GM19372 (cell line): ENCODE measurements at regions not wholly inside any gene's neighbourhood (a gene's known extent, or its start where the extent isn't known, plus 50 kb on each side); places are given as distances from the start of the nearest gene placed in this dataset.

ENCODE experiments used
- ATAC-seq: cut with Tn5 transposase; IDR thresholded peaks from one replicate; pipeline ENCODE4 v1.9.1; 2021; ENCODE audit warnings: mild to moderate bottlenecking, low read depth, moderate library complexity; ENCODE audit not compliant: unreplicated experiment

GRCh38 chr14:55921511-55921910 lies 196.7 kb upstream of the PELI2 start:
- no peak for ATAC-seq

GRCh38 chr14:55926007-55926406 lies 192.2 kb upstream of the PELI2 start:
- ATAC-seq = no peak

- ATAC-seq = no peak
These were observed 191.2 kb upstream of the PELI2 start for GRCh38 chr14:55927028-55927427.

DNA sequence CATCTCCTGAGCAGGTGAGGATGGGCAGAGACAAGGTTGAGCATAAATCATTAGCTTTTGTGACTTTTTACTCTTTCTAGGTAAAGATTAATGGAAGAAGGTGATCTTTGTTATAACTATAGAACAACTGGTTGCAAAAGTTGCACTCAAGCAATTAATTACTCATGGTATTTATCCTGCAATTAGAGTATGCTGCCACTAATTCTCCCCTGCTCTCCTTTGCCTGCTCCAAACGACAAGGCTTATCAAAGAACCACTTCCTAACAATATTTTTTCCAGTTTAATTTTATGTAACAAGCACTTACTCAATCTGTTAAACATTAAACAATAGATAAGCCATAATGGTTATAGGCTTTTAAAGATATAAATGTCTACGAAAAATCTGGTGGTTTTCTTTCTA lies 189.9 kb upstream of the PELI2 start:
- ATAC-seq = no peak

DNA sequence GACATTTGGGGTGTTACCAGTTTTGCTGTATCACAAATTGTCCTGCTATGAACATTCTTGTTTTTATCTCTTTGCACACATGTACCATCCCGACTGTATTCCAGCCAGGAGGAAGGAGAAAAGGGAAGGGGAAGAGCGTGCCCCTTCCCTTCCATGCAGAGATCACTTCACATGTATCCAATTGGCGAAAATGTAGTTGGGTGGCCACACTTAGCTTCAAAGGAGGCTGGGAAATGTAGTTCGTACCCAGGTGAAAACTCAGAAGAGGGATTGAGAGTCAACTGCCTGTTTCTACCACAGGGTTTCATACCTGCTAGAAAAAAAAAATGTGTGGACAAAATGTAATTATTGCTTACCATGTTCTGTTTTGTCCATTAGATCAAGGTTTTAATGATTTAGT lies 189.1 kb upstream of the PELI2 start:
- no peak for ATAC-seq

DNA sequence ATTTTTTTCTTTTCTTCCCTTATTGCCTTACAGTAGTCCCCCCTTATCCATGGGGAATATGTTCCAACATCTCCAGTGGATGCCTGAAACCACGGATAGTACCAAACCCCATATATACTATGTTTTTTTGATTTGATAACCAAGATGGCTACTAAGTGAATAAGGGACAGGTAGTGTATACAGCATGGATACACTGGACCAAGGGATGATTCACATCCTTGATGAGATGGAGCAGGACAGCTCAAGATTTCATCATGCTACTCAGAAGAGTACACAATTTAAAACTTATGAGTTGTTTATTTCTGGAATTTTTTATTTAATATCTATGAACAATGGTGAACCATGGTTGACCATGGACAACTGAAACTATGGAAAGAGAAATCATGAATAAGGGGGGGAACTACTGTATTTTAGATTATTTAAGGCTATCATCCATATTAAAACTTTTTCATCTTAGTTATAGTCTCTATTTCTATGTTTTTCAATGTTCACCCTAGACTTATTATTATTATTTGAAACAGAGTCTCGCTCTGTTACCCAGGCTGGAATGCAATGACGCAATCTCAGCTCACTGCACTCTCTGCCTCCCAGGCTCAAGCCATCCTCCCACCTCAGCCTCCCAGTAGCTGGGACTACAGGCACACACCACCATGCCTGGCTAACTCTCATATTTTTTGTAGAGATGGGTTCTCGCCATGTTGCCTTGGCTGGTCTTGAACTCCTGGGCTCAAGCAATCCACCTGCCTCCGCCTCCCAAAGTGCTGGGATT lies 188.0 kb upstream of the PELI2 start:
- ATAC-seq = no peak

DNA sequence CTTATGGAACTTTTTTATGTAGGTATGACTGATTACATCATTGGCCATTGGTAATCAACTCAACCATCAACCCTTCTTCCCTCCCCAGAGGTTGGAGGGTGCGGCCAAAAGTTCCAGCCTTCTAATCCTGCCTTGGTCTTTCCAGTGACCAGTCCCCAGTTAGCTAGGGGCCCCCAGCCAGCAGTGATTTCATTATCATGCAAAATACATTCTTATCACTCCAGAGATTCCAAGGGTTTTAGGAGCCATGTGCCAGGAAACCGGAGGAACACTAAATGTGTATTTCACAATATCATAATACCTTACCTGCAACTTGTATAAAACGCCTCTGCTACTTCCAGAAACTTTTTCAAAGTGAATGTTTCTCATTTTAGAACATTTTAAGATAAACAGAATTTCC lies 181.5 kb upstream of the PELI2 start:
- no peak for ATAC-seq

- no peak for ATAC-seq
These were observed 179.9 kb upstream of the PELI2 start for GRCh38 chr14:55938249-55938791.

DNA sequence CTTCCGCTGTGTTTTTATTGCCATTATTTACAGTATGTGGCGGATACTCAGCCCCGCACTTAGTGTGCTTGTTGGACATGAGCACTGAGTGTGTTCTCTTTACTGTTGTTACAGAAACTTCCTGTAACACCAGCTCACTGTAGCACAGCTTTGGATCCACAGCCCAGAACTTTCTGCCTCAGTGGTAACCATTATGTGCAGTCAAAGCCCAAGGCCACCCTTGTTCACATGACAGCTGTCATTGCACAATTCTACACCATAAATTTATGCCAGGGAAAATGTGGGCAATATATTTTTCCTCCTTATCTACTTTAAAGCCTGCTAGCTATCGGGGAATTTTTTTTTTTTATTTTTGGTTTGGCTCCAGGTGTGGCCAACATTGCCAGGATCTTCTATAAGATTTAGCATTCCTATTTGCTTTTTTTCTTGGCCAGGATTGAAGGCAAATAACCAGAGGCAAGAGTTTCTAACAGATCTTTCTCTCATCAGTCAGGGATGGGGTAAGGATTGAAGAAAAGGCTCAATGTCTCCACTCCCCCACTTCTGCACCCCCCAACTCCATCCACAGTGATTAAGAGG lies 176.0 kb upstream of the PELI2 start:
- ATAC-seq = no peak

DNA sequence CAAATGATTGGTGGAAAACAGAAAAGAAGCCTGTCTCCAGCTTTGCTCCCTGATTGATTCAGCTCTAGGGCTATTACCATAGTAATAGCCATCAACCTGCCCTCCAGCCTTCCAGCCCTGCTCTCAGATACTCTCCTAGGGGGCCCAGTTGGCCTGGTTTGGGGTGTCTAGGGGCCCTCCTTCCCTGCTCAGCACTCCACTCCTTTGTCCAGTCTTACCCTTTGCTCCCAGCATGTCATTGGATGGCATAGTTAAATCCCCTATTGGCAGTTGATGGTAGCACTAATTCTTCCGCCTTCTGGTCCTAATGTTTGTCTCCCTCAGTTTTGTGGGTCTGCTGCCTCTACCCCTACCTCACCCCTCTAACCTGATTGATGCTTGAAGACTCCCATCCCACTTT lies 175.4 kb upstream of the PELI2 start:
- ATAC-seq = no peak

DNA sequence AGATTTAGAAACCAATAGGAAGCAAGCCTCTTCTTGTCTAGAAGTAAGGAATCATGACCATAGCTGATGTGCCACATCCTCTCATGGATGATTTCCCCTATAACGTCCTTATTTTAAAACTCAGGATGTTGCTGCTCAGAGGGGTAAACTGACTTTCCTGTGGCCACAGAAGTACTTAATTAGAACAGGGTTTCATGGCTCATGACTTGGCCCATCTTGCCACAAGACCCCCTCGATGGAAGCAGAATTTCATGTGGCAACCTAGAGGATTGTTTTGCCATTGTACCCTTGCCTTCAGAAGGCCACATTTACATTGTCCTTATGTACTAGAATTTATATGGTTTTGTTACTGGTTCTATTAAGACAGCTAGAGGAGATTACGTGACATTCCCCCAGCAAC lies 173.5 kb upstream of the PELI2 start:
- no peak for ATAC-seq

DNA sequence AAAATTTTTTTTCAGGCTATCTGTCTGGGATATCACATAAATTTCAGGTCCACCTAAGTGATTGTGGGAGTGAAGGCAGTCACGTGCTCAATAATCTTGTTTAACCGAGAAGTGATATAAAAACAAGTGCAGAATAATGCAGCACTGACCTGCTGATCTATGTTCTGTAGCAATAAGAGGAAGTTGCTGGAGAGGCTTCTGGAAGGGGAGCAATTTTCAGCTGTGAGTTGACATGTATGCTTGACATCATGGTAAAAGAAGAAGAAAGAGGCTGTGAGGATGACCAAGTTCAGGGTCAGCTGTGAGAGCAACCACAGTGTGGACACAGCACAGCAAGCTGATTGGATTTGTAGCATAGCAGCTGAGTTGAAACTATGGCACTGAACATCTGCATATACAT lies 172.0 kb upstream of the PELI2 start:
- ATAC-seq = no peak

GRCh38 chr14:55948399-55948798 lies 169.8 kb upstream of the PELI2 start:
- ATAC-seq = no peak

DNA sequence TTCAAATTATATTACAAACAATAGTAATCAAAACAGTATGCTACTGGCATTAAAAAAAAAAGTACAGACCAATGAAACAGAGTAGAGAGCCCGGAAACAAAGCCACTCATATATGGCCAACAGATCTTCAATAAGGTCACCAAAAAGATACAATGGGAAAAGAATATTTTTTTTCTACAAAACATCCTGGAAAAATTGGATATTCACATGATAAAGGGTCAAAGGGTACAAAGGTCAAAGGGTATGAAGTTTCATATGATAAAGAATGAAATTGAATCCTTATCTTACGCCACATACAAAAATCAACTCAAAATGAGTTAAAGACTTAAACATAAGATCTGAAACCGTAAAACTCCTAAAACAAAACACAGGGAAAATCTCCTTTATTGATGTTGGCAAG lies 168.5 kb upstream of the PELI2 start:
- no peak for ATAC-seq

GRCh38 chr14:55950135-55950534 lies 168.1 kb upstream of the PELI2 start:
- ATAC-seq = no peak

- no peak for ATAC-seq
These were observed 166.6 kb upstream of the PELI2 start for GRCh38 chr14:55951341-55952206.

- no peak for ATAC-seq
These were observed 164.1 kb upstream of the PELI2 start for GRCh38 chr14:55954108-55954507.

GRCh38 chr14:55955175-55955574 lies 163.0 kb upstream of the PELI2 start:
- no peak for ATAC-seq

- ATAC-seq = no peak
These were observed 160.3 kb upstream of the PELI2 start for GRCh38 chr14:55957950-55958349.

- ATAC-seq = no peak
These were observed 154.9 kb upstream of the PELI2 start for GRCh38 chr14:55963295-55963694.

GRCh38 chr14:55964091-55964490 lies 154.1 kb upstream of the PELI2 start:
- ATAC-seq = no peak
